HG02981 (cell line): ENCODE measurements at regions not wholly inside any gene's neighbourhood (a gene's known extent, or its start where the extent isn't known, plus 50 kb on each side); places are given as distances from the start of the nearest gene placed in this dataset.

Experiments
- ATAC-seq: cut with Tn5 transposase; IDR thresholded peaks from one replicate; pipeline ENCODE4 v1.9.1; 2021; ENCODE audit warnings: mild to moderate bottlenecking, moderate library complexity; ENCODE audit not compliant: unreplicated experiment

GRCh38 chr12:105740369-105740768, 398.4 kb downstream of the NUAK1 start:
- ATAC-seq, result no peak

GRCh38 chr12:105740970-105741725, 397.6 kb downstream of the NUAK1 start:
- ATAC-seq, result no peak

- no peak for ATAC-seq
Observed at GRCh38 chr12:105741786-105742566, 396.8 kb downstream of the NUAK1 start.

- ATAC-seq, result no peak
Observed at GRCh38 chr12:105742567-105742874, 396.2 kb downstream of the NUAK1 start.

- ATAC-seq, result no peak
Observed at GRCh38 chr12:105744371-105745058, 394.2 kb downstream of the NUAK1 start.

- ATAC-seq, result no peak
Observed at GRCh38 chr12:105745811-105746210, 392.9 kb downstream of the NUAK1 start.

- no peak for ATAC-seq
Observed at GRCh38 chr12:105748806-105749600, 389.8 kb downstream of the NUAK1 start.

GRCh38 chr12:105750096-105750495, 388.7 kb downstream of the NUAK1 start:
- ATAC-seq, result no peak

GRCh38 chr12:105754313-105754712, 384.4 kb downstream of the NUAK1 start:
- ATAC-seq, result no peak

GRCh38 chr12:105756961-105757360, 381.8 kb downstream of the NUAK1 start:
- ATAC-seq, result no peak

GRCh38 chr12:105759149-105759548, 379.6 kb downstream of the NUAK1 start:
- ATAC-seq, result no peak

- no peak for ATAC-seq
Observed at GRCh38 chr12:105761075-105761474, 377.7 kb downstream of the NUAK1 start.

GRCh38 chr12:105764216-105764835, 374.4 kb downstream of the NUAK1 start:
- ATAC-seq, result no peak

- ATAC-seq, result no peak
Observed at GRCh38 chr12:105765053-105766014, 373.4 kb downstream of the NUAK1 start.

- no peak for ATAC-seq
Observed at GRCh38 chr12:105766029-105766428, 372.7 kb downstream of the NUAK1 start.

- ATAC-seq, result no peak
Observed at GRCh38 chr12:105769486-105769885, 369.3 kb downstream of the NUAK1 start.

- ATAC-seq, result no peak
Observed at GRCh38 chr12:105773471-105773870, 365.3 kb downstream of the NUAK1 start.

GRCh38 chr12:105774037-105774436, 364.7 kb downstream of the NUAK1 start:
- ATAC-seq, result no peak

- no peak for ATAC-seq
Observed at GRCh38 chr12:105775343-105775742, 363.4 kb downstream of the NUAK1 start.
